Ovary (tissue), 3 donors: ENCODE measurements at regions not wholly inside any gene's neighbourhood (a gene's known extent, or its start where the extent isn't known, plus 50 kb on each side); places are given as distances from the start of the nearest gene placed in this dataset.

Experiments used
- CTCF ChIP-seq, 3 donors: fragments of 450-650 bp in 2 of 3; fragments of 200-600 bp in 1 of 3; IDR thresholded peaks; one replicate each; pipeline versions ENCODE4 v1.5.1 to v1.8.0; 2016 to 2022; ENCODE audit warnings: antibody characterized with exemption in 3 of 3, mild to moderate bottlenecking in 1 of 3
- EP300 ChIP-seq: sonication (generic); formaldehyde crosslinking; IDR thresholded peaks from one replicate; pipeline ENCODE4 v1.6.1; 2017; ENCODE audit warnings: antibody characterized with exemption
- donor health status: DM: no; HTN: no; CAD: no.

GRCh38 chr1:238153939-238154338 lies 263.2 kb upstream of the ZP4 start:
- no peak for TF ChIP-seq CTCF (IDR thresholded peaks at IDR 0.05)
- no peak for TF ChIP-seq EP300
